Uterus (tissue), 2 donors: ENCODE measurements at regions not wholly inside any gene's neighbourhood (a gene's known extent, or its start where the extent isn't known, plus 50 kb on each side); places are given as distances from the start of the nearest gene placed in this dataset.
A peak's percentile ranks its signal among the peaks of the same experiment; 100 is the strongest.

Experiments used
- POLR2A ChIP-seq, 2 donors: fragments of 450-650 bp; IDR thresholded peaks; one replicate each; pipeline ENCODE4 v1.6.1; 2016; ENCODE audit warnings: antibody characterized with exemption in 2 of 2, mild to moderate bottlenecking in 1 of 2, moderate library complexity in 1 of 2
- TF ChIP-seq, protein P1 (sequence below), 4 experiments: fragments of 200-600 bp in 2 of 4; fragments of 450-650 bp in 2 of 4; sonication (generic) in 2 of 4; IDR thresholded peaks; one replicate each; pipeline ENCODE4 v1.5.1; 2016 to 2019; ENCODE audit warnings: antibody characterized with exemption in 4 of 4, mild to moderate bottlenecking in 2 of 4, moderate library complexity in 1 of 4

DNA sequence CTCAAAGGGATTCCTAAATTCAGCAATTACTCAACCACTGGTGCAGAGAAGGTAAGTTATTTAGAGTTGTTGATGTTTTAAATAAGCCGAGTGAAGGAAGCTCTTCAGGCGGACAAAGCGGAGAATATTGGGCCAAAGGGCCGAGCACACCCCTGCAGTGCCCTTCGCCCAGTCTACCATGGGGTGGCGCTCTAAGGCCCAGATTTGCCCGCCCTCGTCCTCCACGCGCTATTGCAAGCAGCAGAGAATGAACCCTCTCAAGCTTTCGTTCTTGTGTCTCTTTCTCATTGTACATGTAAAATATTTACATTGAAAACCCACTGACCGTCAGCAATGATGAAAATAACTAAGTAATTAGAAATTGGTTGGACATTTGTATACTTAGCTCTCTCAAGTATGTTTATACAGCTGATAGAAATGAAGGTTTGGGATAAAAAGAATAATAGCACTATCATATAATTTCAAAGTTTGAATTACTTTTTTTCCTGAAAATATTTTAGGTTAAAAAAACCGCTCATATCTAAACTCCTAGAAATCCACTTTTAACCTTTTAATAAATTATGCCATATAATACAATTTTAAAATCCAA is 195.0 kb upstream of the CEP162 start:
- TF ChIP-seq, protein P1, sequence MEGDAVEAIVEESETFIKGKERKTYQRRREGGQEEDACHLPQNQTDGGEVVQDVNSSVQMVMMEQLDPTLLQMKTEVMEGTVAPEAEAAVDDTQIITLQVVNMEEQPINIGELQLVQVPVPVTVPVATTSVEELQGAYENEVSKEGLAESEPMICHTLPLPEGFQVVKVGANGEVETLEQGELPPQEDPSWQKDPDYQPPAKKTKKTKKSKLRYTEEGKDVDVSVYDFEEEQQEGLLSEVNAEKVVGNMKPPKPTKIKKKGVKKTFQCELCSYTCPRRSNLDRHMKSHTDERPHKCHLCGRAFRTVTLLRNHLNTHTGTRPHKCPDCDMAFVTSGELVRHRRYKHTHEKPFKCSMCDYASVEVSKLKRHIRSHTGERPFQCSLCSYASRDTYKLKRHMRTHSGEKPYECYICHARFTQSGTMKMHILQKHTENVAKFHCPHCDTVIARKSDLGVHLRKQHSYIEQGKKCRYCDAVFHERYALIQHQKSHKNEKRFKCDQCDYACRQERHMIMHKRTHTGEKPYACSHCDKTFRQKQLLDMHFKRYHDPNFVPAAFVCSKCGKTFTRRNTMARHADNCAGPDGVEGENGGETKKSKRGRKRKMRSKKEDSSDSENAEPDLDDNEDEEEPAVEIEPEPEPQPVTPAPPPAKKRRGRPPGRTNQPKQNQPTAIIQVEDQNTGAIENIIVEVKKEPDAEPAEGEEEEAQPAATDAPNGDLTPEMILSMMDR (IDR thresholded peaks at IDR 0.05) = peak in 2 of 4 experiments; percentile 16 to 18
- TF ChIP-seq POLR2A (IDR thresholded peaks at IDR 0.05) = no peak
